GM12878 (cell line): ENCODE measurements at regions not wholly inside any gene's neighbourhood (a gene's known extent, or its start where the extent isn't known, plus 50 kb on each side); places are given as distances from the start of the nearest gene placed in this dataset.

Source experiments
- CTCF ChIP-seq, 3 experiments: IDR thresholded peaks in 2 of 3; conservative IDR thresholded peaks in 1 of 3; 2 replicates each; pipeline ENCODE4 v1.5.1; 2011; ENCODE audit warnings: low read depth in 3 of 3, low read length in 3 of 3, mild to moderate bottlenecking in 3 of 3, control low read depth in 2 of 3, moderate library complexity in 2 of 3, inconsistent platforms in 1 of 3, mixed read lengths in 1 of 3; ENCODE audit not compliant: control insufficient read depth in 2 of 3, insufficient read depth in 1 of 3; ENCODE audit errors: extremely low read depth in 1 of 3
- LARP7 ChIP-seq: fragments of 450-650 bp; IDR thresholded peaks from 2 replicates; pipeline ENCODE4 v1.6.1; 2017; ENCODE audit warnings: mild to moderate bottlenecking
- NR2C2 ChIP-seq: IDR thresholded peaks from 2 replicates; pipeline ENCODE4 v1.6.1; 2011; ENCODE audit warnings: borderline replicate concordance, low read depth; ENCODE audit not compliant: control insufficient read depth, insufficient read length
- SMC3 ChIP-seq: IDR thresholded peaks from 2 replicates; pipeline ENCODE4 v1.6.1; 2011; ENCODE audit warnings: low read length, improper control_type of control experiment, borderline replicate concordance
- SUPT20H ChIP-seq: IDR thresholded peaks from 2 replicates; pipeline ENCODE4 v1.6.1; 2011; ENCODE audit warnings: low read depth, mild to moderate bottlenecking, low read length, moderate library complexity, borderline replicate concordance; ENCODE audit not compliant: control insufficient read depth
- TAF1 ChIP-seq: IDR thresholded peaks from 2 replicates; pipeline ENCODE4 v1.6.1; 2011; ENCODE audit warnings: mild to moderate bottlenecking, low read depth, low read length, borderline replicate concordance

GRCh38 chr2:95674186-95674585 lies 82.4 kb downstream of the TRIM43 start:
- no peak for TF ChIP-seq LARP7
- TF ChIP-seq SUPT20H, result no peak
- TF ChIP-seq SMC3, result no peak
- no peak for TF ChIP-seq CTCF (IDR thresholded peaks at IDR 0.05 in 2 of 3, conservative IDR thresholded peaks at IDR 0.05 in 1 of 3; ENCODE audit: control insufficient read depth in 2 of 3, extremely low read depth in 1 of 3, insufficient read depth in 1 of 3, low read depth in 3 of 3, low read length in 3 of 3)
- no peak for TF ChIP-seq NR2C2
- TF ChIP-seq TAF1, result no peak
